Naive thymus-derived CD4-positive, alpha-beta T cell (primary cell): ENCODE measurements at regions not wholly inside any gene's neighbourhood (a gene's known extent, or its start where the extent isn't known, plus 50 kb on each side); places are given as distances from the start of the nearest gene placed in this dataset.

Experiments
- ATAC-seq: fragments of 150-1000 bp; cut with Tn5 transposase; 2 replicates; pipeline ENCODE4 v1.10.0; 2021; ENCODE audit warnings: mild to moderate bottlenecking, moderate library complexity
- CTCF ChIA-PET: fragments of 350-600 bp; sonication (Branson Sonifier 250); formaldehyde crosslinking; loops from one replicate; lab custom pipeline; 2021; ENCODE audit warnings: antibody characterized with exemption; lab: Charles Lee
- POLR2A ChIA-PET: fragments of 350-600 bp; sonication (Branson Sonifier 250); formaldehyde crosslinking; loops from one replicate; lab custom pipeline; 2021; ENCODE audit warnings: antibody characterized with exemption, inconsistent platforms; lab: Charles Lee
- DNase-seq, 9 donors: peaks; one replicate each; pipeline versions ENCODE4 v3.0.0 to v3.0.0-alpha.2; 2020 to 2022; ENCODE audit warnings: mixed read lengths in 1 of 9
- H3K27ac ChIP-seq: one replicate; pipeline ENCODE4 v1.7.0; 2013; ENCODE audit warnings: mild to moderate bottlenecking, low read depth, low read length, moderate library complexity
- H3K27me3 ChIP-seq, 2 donors: one replicate each; pipeline ENCODE4 v1.7.0; 2013; ENCODE audit warnings: low read length in 2 of 2, mild to moderate bottlenecking in 2 of 2, moderate library complexity in 2 of 2; ENCODE audit not compliant: control insufficient read depth in 2 of 2, insufficient read depth in 2 of 2
- H3K36me3 ChIP-seq, 3 experiments: 1 replicate in 2 of 3; 2 replicates in 1 of 3; pipeline ENCODE4 v1.7.0; 2013; ENCODE audit warnings: low read length in 3 of 3, mild to moderate bottlenecking in 3 of 3, moderate library complexity in 1 of 3; ENCODE audit not compliant: insufficient read depth in 3 of 3, control insufficient read depth in 2 of 3
- H3K4me1 ChIP-seq, 2 donors: one replicate each; pipeline ENCODE4 v1.7.0; 2013; ENCODE audit warnings: low read length in 2 of 2, mild to moderate bottlenecking in 2 of 2, moderate library complexity in 1 of 2; ENCODE audit not compliant: control insufficient read depth in 2 of 2, insufficient read depth in 2 of 2
- H3K4me3 ChIP-seq: 2 replicates; pipeline ENCODE4 v1.7.0; 2013; ENCODE audit warnings: mild to moderate bottlenecking, low read length
- H3K9me3 ChIP-seq, 3 experiments: 1 replicate in 2 of 3; 2 replicates in 1 of 3; pipeline ENCODE4 v1.7.0; 2013; ENCODE audit warnings: low read length in 3 of 3; ENCODE audit not compliant: control insufficient read depth in 2 of 3
- H3K27ac Mint-ChIP-seq, 9 donors: one replicate each; pipeline ENCODE4 v1.8.0; 2020 to 2022; ENCODE audit warnings: mixed read lengths in 9 of 9, mild to moderate bottlenecking in 8 of 9, moderate library complexity in 5 of 9, inconsistent platforms in 2 of 9
- H3K27me3 Mint-ChIP-seq, 5 donors: one replicate each; pipeline ENCODE4 v1.8.0; 2021 to 2022; ENCODE audit warnings: mixed read lengths in 5 of 5, mild to moderate bottlenecking in 1 of 5
- H3K36me3 Mint-ChIP-seq, 5 donors: one replicate each; pipeline ENCODE4 v1.8.0; 2020 to 2022; ENCODE audit warnings: mixed read lengths in 5 of 5, mild to moderate bottlenecking in 3 of 5, inconsistent platforms in 1 of 5
- H3K4me1 Mint-ChIP-seq, 7 donors: one replicate each; pipeline ENCODE4 v1.8.0; 2020 to 2022; ENCODE audit warnings: mixed read lengths in 7 of 7, mild to moderate bottlenecking in 3 of 7, inconsistent platforms in 1 of 7
- H3K4me3 Mint-ChIP-seq, 10 donors: one replicate each; pipeline ENCODE4 v1.8.0; 2020 to 2022; ENCODE audit warnings: mild to moderate bottlenecking in 10 of 10, mixed read lengths in 10 of 10, moderate library complexity in 6 of 10, inconsistent platforms in 2 of 10
- H3K9me3 Mint-ChIP-seq, 11 donors: one replicate each; pipeline ENCODE4 v1.8.0; 2020 to 2022; ENCODE audit warnings: mixed read lengths in 11 of 11, mild to moderate bottlenecking in 4 of 11, inconsistent platforms in 1 of 11, moderate library complexity in 1 of 11
- intact Hi-C, 2 donors: fragments of 100-400 bp; cut with micrococcal nuclease; formaldehyde crosslinking; loops; one replicate each; pipeline ENCODE4 v1.15.1; 2023

DNA sequence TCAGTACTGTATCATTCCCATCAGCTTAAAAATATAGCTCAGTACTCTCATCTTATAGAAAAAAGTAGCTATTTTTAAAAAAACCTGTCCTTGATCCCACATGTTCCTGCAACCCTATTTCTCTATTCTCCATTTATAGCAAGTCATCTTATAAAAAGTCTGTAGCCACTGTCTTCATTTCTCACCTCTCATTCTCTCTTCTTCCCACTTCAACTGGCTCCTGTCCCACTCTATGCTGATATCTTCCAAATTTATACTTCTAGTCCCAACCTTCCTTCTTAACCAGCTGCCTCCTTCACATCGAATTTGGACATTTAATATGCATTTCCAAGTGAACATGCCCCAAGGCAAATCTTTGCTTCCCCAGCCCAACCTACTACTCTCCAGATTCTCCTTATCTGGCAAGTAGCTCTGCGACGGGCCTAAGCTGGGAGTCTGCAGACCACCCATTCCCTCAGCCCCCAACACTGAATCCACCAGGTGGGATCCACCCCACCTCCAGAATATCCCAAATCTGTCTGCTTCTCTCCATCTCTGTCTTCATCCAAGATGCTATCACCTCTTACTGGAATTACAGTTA lies 52.0 kb upstream of the TANC2 start:
- intact Hi-C loops = no loop called here
- H3K27ac Mint-ChIP-seq = no peak overlapping the region

DNA sequence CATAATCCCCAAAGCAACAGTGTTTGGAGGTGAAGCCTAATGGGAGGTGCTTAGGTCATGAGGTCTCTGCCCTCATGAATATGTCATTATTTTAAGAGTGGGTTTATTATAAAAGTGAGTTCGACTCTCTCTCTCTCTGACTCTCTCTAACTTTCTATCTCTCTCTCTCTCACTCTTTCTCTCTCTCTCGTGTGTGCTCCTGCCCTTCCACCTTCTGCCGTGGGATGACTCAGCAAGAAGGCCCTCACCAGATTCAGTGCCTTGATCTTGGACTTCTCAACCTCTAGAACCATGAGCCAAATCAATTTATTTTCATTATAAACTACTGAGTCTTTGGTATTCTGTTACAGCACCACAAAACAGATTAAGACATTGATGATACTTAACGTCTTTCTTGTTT lies 53.7 kb upstream of the TANC2 start:
- Mint-ChIP-seq H3K4me1 (no peaks in the 10 kb centered on the region), H3K36me3 (peaks cover 0 to 8% (median 0%) of the 10 kb centered on the region in 5 donors), H3K27ac (no peak overlapping the region), H3K27me3 (peaks cover 14 to 31% (median 29%) of the 10 kb centered on the region in 5 donors), H3K4me3 (no peak overlapping the region), H3K9me3 (peaks cover 0 to 17% (median 5%) of the 10 kb centered on the region in 11 donors)
- Histone ChIP-seq H3K4me1 (no peaks in the 10 kb centered on the region), H3K27me3 (no peaks in the 10 kb centered on the region), H3K27ac (no peak overlapping the region), H3K4me3 (no peak overlapping the region), H3K36me3 (no peaks in the 10 kb centered on the region), H3K9me3 (no peaks in the 10 kb centered on the region)
- DNase-seq (no peak), ATAC-seq (no peak)
- CTCF ChIA-PET = no interaction called here
- POLR2A ChIA-PET = no interaction called here
- intact Hi-C loops = no loop called here

More for the DNA sequence above, 52.0 kb upstream of the TANC2 start:
- H3K4me1 Mint-ChIP-seq = no peaks in the 10 kb centered on the region
- H3K36me3 Mint-ChIP-seq = peaks cover 0 to 8% (median 0%) of the 10 kb centered on the region in 5 donors
- DNase-seq (no peak), ATAC-seq (no peak)
- H3K27me3 Mint-ChIP-seq = peaks cover 14 to 29% (median 25%) of the 10 kb centered on the region in 5 donors
- H3K27me3 ChIP-seq = no peaks in the 10 kb centered on the region
- no peaks in the 10 kb centered on the region for H3K4me1 ChIP-seq
- no peak overlapping the region for H3K4me3 Mint-ChIP-seq
- POLR2A ChIA-PET = no interaction called here
- peaks cover 0 to 17% (median 5%) of the 10 kb centered on the region in 11 donors for H3K9me3 Mint-ChIP-seq
- CTCF ChIA-PET = interaction anchor here (0.6 kb wide), 1 partner anchor 19 kb away, joined by 3 read pairs; no protein-coding TSS in a partner anchor
- no peaks in the 10 kb centered on the region for H3K9me3 ChIP-seq
- H3K4me3 ChIP-seq = no peak overlapping the region
- H3K27ac ChIP-seq = no peak overlapping the region
- no peaks in the 10 kb centered on the region for H3K36me3 ChIP-seq

DNA sequence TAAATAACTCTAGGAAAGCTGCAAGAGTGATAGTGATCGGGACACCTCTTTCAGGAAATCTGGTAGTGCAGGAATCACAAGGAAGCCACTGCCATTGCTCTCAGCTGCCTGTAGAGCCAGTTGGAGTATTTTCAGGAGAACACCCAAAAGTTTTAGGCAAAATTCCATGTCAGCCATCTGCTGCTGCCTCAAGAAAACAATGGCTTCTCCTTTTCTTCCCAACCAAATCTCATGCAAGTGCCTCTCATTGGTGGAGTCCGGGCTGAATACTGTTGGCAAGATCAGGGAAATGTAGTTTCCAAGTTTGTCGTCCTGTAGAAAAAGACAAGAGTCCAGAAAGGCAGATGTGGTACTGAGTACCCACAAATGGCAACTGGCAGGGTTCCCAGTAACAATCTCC lies 54.9 kb upstream of the TANC2 start:
- ChIA-PET CTCF (no interaction called here), POLR2A (no interaction called here)
- H3K9me3 ChIP-seq = no peaks in the 10 kb centered on the region
- ATAC-seq = no peak
- H3K27me3 Mint-ChIP-seq = peaks cover 12 to 36% (median 34%) of the 10 kb centered on the region in 5 donors
- intact Hi-C loops = no loop called here
- no peaks in the 10 kb centered on the region for H3K4me1 Mint-ChIP-seq
- H3K27ac Mint-ChIP-seq = no peak overlapping the region
- no peaks in the 10 kb centered on the region for H3K36me3 ChIP-seq
- no peak overlapping the region for H3K4me3 Mint-ChIP-seq
- no peak overlapping the region for H3K27ac ChIP-seq
- DNase-seq = no peak
- H3K36me3 Mint-ChIP-seq = peaks cover 0 to 8% (median 0%) of the 10 kb centered on the region in 5 donors
- H3K4me3 ChIP-seq = no peak overlapping the region
- peaks cover 0 to 17% (median 5%) of the 10 kb centered on the region in 11 donors for H3K9me3 Mint-ChIP-seq
- no peaks in the 10 kb centered on the region for H3K27me3 ChIP-seq
- H3K4me1 ChIP-seq = no peaks in the 10 kb centered on the region

DNA sequence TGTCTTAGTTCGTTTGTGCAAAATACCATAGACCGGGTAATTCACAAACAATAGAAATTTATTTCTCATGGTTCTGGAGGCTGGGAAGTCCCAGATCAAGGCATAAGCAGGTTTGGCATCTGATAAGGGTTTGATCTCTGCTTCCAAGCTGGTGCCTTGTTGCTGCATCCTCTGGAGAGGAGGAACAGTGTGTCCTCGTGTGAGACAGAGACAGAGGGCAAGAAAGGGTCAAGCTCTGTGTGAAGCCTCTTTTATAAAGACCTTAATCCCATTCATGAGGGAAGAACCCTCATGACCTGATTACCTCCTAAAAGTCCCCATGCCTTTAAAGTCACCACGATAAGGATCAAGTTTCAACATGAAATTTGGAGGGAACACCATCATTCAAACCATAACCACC lies 55.8 kb upstream of the TANC2 start:
- Histone ChIP-seq H3K4me3 (no peak overlapping the region), H3K9me3 (no peaks in the 10 kb centered on the region), H3K36me3 (no peaks in the 10 kb centered on the region), H3K4me1 (no peaks in the 10 kb centered on the region), H3K27me3 (no peaks in the 10 kb centered on the region), H3K27ac (no peak overlapping the region)
- H3K4me1 Mint-ChIP-seq = no peaks in the 10 kb centered on the region
- no peak overlapping the region for H3K4me3 Mint-ChIP-seq
- no peak overlapping the region for H3K27ac Mint-ChIP-seq
- intact Hi-C loops = no loop called here
- ChIA-PET POLR2A (no interaction called here), CTCF (no interaction called here)
- DNase-seq (no peak), ATAC-seq (no peak)
- peaks cover 0 to 17% (median 5%) of the 10 kb centered on the region in 11 donors for H3K9me3 Mint-ChIP-seq
- peaks cover 0 to 8% (median 0%) of the 10 kb centered on the region in 5 donors for H3K36me3 Mint-ChIP-seq
- peaks cover 12 to 36% (median 34%) of the 10 kb centered on the region in 5 donors for H3K27me3 Mint-ChIP-seq

DNA sequence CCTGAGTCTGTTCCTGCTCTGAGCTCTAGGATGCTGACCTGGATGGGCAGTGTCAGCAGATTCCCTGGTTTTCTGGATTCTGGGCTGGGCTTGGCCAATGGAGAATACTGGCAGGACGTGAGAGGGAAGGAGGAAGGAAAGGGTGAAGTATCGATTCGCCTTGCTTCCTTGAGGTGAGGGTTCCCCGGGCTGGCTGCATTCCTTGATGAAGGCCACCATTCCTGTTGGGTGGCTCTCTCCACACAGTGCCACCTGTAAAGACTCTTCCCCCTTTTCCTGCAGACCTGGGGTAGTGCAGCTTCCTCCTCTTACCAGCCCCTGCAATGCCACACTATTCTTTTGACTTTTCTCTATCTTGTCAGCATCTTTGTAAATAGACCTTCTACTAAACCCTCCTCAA lies 58.1 kb upstream of the TANC2 start:
- Mint-ChIP-seq H3K9me3 (peaks cover 0 to 17% (median 5%) of the 10 kb centered on the region in 11 donors), H3K4me3 (no peak overlapping the region), H3K27ac (no peak overlapping the region), H3K27me3 (peaks cover 6 to 24% (median 19%) of the 10 kb centered on the region in 5 donors), H3K36me3 (peaks cover 0 to 5% (median 0%) of the 10 kb centered on the region in 5 donors), H3K4me1 (no peaks in the 10 kb centered on the region)
- CTCF ChIA-PET = no interaction called here
- Histone ChIP-seq H3K9me3 (no peaks in the 10 kb centered on the region), H3K36me3 (no peaks in the 10 kb centered on the region), H3K27me3 (no peaks in the 10 kb centered on the region), H3K4me1 (no peaks in the 10 kb centered on the region), H3K27ac (no peak overlapping the region), H3K4me3 (no peak overlapping the region)
- ATAC-seq (no peak), DNase-seq (no peak)
- intact Hi-C loops = no loop called here
- POLR2A ChIA-PET = no interaction called here

DNA sequence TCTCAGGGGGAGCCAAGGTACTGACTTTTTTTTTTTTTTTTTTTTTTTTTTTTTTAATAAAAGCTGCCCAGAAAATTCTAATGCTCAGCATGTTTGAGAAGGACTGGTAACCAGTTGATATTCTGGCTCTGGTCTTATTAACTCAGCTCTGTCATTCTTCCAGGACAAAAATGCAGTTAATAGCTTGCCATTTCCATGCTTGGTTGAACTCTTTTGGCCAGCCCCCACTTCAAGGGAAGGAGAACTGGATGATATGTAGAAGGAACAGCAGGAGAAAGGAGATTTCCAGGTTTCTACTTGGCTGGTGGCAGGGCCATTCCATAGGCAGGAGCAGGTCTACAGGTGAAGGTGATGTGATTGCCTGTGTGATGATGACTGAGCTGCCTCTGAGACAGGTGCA lies 59.2 kb upstream of the TANC2 start:
- peaks cover 0 to 9% (median 0%) of the 10 kb centered on the region in 11 donors for H3K9me3 Mint-ChIP-seq
- DNase-seq (no peak), ATAC-seq (no peak)
- Histone ChIP-seq H3K9me3 (no peaks in the 10 kb centered on the region), H3K4me1 (no peaks in the 10 kb centered on the region), H3K36me3 (no peaks in the 10 kb centered on the region), H3K27ac (no peak overlapping the region), H3K27me3 (no peaks in the 10 kb centered on the region), H3K4me3 (no peak overlapping the region)
- H3K4me1 Mint-ChIP-seq = peaks cover 0 to 1% (median 0%) of the 10 kb centered on the region in 7 donors
- intact Hi-C loops = no loop called here
- no peak overlapping the region for H3K4me3 Mint-ChIP-seq
- peaks cover 0 to 23% (median 14%) of the 10 kb centered on the region in 5 donors for H3K27me3 Mint-ChIP-seq
- ChIA-PET CTCF (no interaction called here), POLR2A (no interaction called here)
- H3K36me3 Mint-ChIP-seq = no peaks in the 10 kb centered on the region
- H3K27ac Mint-ChIP-seq = no peak overlapping the region

DNA sequence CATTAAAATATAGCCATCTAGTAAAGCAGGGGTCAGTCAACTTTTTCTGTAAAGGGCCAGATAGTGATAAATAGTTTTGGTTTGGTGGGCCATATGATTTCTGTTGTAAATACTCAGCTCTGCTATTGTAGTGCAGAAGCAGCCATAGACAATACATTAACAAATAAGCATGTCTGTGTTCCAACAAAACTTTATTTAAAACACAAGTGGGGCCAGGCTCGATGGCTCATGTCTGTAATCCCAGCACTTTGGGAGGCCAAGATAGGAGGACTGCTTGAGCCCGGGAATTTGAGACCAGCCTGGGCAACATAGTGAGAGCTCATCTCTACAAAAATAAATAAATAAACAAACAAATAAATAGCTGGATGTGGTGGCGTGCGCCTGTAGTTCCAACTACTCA lies 60.8 kb upstream of the TANC2 start:
- H3K4me1 Mint-ChIP-seq = peaks cover 0 to 2% (median 0%) of the 10 kb centered on the region in 7 donors
- Histone ChIP-seq H3K27ac (no peak overlapping the region), H3K36me3 (no peaks in the 10 kb centered on the region), H3K9me3 (no peaks in the 10 kb centered on the region), H3K4me3 (no peak overlapping the region), H3K4me1 (no peaks in the 10 kb centered on the region), H3K27me3 (no peaks in the 10 kb centered on the region)
- H3K4me3 Mint-ChIP-seq = no peak overlapping the region
- H3K27me3 Mint-ChIP-seq = peaks cover 0 to 20% (median 6%) of the 10 kb centered on the region in 5 donors
- no peak overlapping the region for H3K27ac Mint-ChIP-seq
- DNase-seq (no peak), ATAC-seq (no peak)
- no peaks in the 10 kb centered on the region for H3K36me3 Mint-ChIP-seq
- CTCF ChIA-PET = no interaction called here
- intact Hi-C loops = no loop called here
- POLR2A ChIA-PET = no interaction called here
- H3K9me3 Mint-ChIP-seq = peaks cover 0 to 1% (median 0%) of the 10 kb centered on the region in 11 donors
